HL-60 (cell line): ENCODE measurements at regions not wholly inside any gene's neighbourhood (a gene's known extent, or its start where the extent isn't known, plus 50 kb on each side); places are given as distances from the start of the nearest gene placed in this dataset.

Source experiments
- DNase-seq, 2 experiments: peaks; one replicate each; pipeline ENCODE4 v3.0.0-alpha.2; 2010 to 2020; ENCODE audit warnings: low read depth in 1 of 2, low spot score in 1 of 2
- H3K27ac ChIP-seq: fragments of 250-450 bp; sonication (Bioruptor Pico); replicated peaks from 2 replicates; pipeline ENCODE4 v1.5.1; 2020; ENCODE audit warnings: mild to moderate bottlenecking, moderate library complexity
- H3K27me3 ChIP-seq: fragments of 250-450 bp; sonication (Bioruptor Pico); 2 replicates; pipeline ENCODE4 v1.5.1; 2021; ENCODE audit warnings: mild to moderate bottlenecking, moderate library complexity; ENCODE audit not compliant: insufficient read depth, poor library complexity, severe bottlenecking
- H3K4me3 ChIP-seq: replicated peaks from 2 replicates; pipeline ENCODE4 v1.5.1; 2011; ENCODE audit warnings: mild to moderate bottlenecking, control low read depth, low read length; ENCODE audit not compliant: insufficient read depth
- CTCF ChIP-seq: IDR thresholded peaks from one replicate; pipeline ENCODE4 v1.5.1; 2011; ENCODE audit warnings: low read length, control low read depth, inconsistent platforms; ENCODE audit not compliant: insufficient read depth
- GABPA ChIP-seq: IDR thresholded peaks from 2 replicates; pipeline ENCODE4 v1.6.1; 2012; ENCODE audit warnings: low read depth
- POLR2AphosphoS5 ChIP-seq: IDR thresholded peaks from 2 replicates; pipeline ENCODE4 v1.6.1; 2012; ENCODE audit warnings: low read depth
- SPI1 ChIP-seq: IDR thresholded peaks from 2 replicates; pipeline ENCODE4 v1.6.1; 2012; ENCODE audit warnings: low read depth, mild to moderate bottlenecking, borderline replicate concordance
- TF ChIP-seq, protein P1 (sequence below): IDR thresholded peaks from 2 replicates; pipeline ENCODE4 v1.6.1; 2012; ENCODE audit warnings: low read depth; ENCODE audit not compliant: insufficient replicate concordance

DNA sequence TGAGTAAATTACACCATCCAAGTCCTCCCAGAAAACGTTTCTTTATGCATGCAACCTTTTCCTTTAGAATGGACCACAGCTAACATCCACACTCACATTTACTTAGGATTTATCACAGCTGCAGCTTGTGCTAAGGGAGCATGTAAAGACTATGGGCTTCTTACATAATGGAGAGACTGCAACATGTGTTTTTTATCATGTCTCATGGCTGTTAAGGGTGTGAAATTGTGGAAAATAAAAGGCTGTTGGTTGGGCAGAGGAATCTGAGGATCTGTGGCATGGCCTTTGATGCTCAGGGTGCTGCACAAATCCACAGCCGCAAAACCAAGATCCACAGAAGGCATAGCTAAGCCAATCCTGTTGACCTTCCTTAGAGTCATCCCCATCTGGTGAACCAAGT, 112.0 kb upstream of the MTNR1B start:
- Histone ChIP-seq H3K27me3 (peaks cover 1% of the 10 kb centered on the region), H3K27ac (no peak overlapping the region), H3K4me3 (no peak overlapping the region)
- DNase-seq: no peak
- TF ChIP-seq CTCF (no peak), SPI1 (no peak), GABPA (no peak), POLR2AphosphoS5 (no peak)
- TF ChIP-seq, protein P1, sequence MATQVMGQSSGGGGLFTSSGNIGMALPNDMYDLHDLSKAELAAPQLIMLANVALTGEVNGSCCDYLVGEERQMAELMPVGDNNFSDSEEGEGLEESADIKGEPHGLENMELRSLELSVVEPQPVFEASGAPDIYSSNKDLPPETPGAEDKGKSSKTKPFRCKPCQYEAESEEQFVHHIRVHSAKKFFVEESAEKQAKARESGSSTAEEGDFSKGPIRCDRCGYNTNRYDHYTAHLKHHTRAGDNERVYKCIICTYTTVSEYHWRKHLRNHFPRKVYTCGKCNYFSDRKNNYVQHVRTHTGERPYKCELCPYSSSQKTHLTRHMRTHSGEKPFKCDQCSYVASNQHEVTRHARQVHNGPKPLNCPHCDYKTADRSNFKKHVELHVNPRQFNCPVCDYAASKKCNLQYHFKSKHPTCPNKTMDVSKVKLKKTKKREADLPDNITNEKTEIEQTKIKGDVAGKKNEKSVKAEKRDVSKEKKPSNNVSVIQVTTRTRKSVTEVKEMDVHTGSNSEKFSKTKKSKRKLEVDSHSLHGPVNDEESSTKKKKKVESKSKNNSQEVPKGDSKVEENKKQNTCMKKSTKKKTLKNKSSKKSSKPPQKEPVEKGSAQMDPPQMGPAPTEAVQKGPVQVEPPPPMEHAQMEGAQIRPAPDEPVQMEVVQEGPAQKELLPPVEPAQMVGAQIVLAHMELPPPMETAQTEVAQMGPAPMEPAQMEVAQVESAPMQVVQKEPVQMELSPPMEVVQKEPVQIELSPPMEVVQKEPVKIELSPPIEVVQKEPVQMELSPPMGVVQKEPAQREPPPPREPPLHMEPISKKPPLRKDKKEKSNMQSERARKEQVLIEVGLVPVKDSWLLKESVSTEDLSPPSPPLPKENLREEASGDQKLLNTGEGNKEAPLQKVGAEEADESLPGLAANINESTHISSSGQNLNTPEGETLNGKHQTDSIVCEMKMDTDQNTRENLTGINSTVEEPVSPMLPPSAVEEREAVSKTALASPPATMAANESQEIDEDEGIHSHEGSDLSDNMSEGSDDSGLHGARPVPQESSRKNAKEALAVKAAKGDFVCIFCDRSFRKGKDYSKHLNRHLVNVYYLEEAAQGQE: no peak

DNA sequence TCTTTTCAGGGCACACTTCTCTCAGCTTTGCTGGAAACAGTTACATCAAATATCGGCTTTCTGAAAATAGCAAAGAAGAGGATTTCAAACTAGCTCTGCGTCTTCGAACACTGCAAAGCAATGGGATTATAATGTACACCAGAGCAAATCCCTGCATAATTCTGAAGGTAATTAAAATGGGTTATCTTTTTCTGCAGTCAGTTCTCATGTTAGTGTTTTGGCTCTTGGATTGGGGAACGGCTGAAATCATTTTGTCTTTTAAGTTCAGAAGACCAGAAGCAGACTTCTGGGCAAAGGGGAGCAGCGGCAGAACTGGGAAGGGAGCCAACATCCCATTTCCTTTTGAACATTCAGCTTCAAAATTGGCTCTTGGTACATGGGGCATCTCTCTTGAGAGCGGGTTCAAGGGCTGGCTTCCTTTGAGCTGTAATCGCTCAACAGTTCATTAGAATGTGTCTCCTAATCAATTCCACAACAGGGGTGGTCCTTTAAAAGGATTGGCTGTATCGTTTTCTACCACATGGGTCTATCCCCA, 110.2 kb upstream of the MTNR1B start:
- no peak overlapping the region for H3K4me3 ChIP-seq
- DNase-seq: no peak
- no peak for TF ChIP-seq GABPA
- TF ChIP-seq, protein P1: no peak
- TF ChIP-seq CTCF: no peak
- no peak for TF ChIP-seq SPI1
- TF ChIP-seq POLR2AphosphoS5: no peak
- peaks cover 5% of the 10 kb centered on the region for H3K27me3 ChIP-seq
- H3K27ac ChIP-seq: no peak overlapping the region

- Histone ChIP-seq H3K4me3 (no peak overlapping the region), H3K27ac (no peak overlapping the region), H3K27me3 (peaks cover 5% of the 10 kb centered on the region)
- no peak for DNase-seq
- TF ChIP-seq POLR2AphosphoS5 (no peak), CTCF (no peak), SPI1 (no peak), GABPA (no peak)
- TF ChIP-seq, protein P1: no peak
These were observed 107.8 kb upstream of the MTNR1B start for GRCh38 chr11:92861634-92862033.
